Skeletal muscle satellite cell (primary cell): ENCODE measurements at regions not wholly inside any gene's neighbourhood (a gene's known extent, or its start where the extent isn't known, plus 50 kb on each side); places are given as distances from the start of the nearest gene placed in this dataset.

Experiments used
- H3K27me3 ChIP-seq: 2 replicates; pipeline ENCODE4 v1.7.0; 2013; ENCODE audit warnings: low read length; ENCODE audit not compliant: control insufficient read depth, insufficient read depth
- H3K36me3 ChIP-seq: 2 replicates; pipeline ENCODE4 v1.7.0; 2013; ENCODE audit warnings: mild to moderate bottlenecking, control low read depth, low read length; ENCODE audit not compliant: insufficient read depth
- H3K4me1 ChIP-seq: 2 replicates; pipeline ENCODE4 v1.7.0; 2013; ENCODE audit warnings: low read length; ENCODE audit not compliant: control insufficient read depth, insufficient read depth
- H3K4me2 ChIP-seq: 2 replicates; pipeline ENCODE4 v1.7.0; 2013; ENCODE audit warnings: mild to moderate bottlenecking, low read length
- H3K4me3 ChIP-seq: 2 replicates; pipeline ENCODE4 v1.7.0; 2013; ENCODE audit warnings: low read length
- H3K9ac ChIP-seq: 2 replicates; pipeline ENCODE4 v1.7.0; 2013; ENCODE audit warnings: mild to moderate bottlenecking, low read depth, low read length, moderate library complexity
- H3K9me3 ChIP-seq: replicated peaks from 2 replicates; pipeline ENCODE4 v1.7.0; 2013; ENCODE audit warnings: mild to moderate bottlenecking, control low read depth, low read length

DNA sequence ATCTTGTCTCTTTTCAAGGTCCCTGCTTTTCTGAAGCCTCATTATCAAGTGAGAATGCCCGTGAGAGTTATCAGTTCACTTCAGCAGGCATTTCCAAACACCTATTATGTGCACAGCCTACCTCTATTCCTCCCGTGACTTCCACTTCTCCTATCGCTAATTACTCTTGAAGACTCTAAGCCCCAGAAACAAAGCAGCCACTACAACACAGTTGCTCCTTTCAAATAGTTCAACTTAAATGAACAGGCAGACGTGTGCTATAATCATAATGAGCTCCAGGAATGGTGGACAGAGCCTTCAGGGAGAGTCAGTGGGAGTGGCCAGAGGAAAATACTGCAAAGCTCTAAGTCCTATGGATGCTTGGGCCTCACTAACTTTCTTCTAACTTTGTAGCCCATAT lies 159.0 kb downstream of the RDH14 start:
- no peaks in the 10 kb centered on the region for H3K27me3 ChIP-seq
- H3K36me3 ChIP-seq = no peaks in the 10 kb centered on the region
- no peaks in the 10 kb centered on the region for H3K4me1 ChIP-seq
- H3K4me3 ChIP-seq = no peak overlapping the region
- H3K9ac ChIP-seq = no peak overlapping the region
- H3K9me3 ChIP-seq = no peaks in the 10 kb centered on the region
- no peak overlapping the region for H3K4me2 ChIP-seq

GRCh38 chr2:18399601-18400000 lies 160.9 kb downstream of the RDH14 start:
- Histone ChIP-seq H3K4me2 (no peak overlapping the region), H3K36me3 (no peaks in the 10 kb centered on the region), H3K27me3 (no peaks in the 10 kb centered on the region)

DNA sequence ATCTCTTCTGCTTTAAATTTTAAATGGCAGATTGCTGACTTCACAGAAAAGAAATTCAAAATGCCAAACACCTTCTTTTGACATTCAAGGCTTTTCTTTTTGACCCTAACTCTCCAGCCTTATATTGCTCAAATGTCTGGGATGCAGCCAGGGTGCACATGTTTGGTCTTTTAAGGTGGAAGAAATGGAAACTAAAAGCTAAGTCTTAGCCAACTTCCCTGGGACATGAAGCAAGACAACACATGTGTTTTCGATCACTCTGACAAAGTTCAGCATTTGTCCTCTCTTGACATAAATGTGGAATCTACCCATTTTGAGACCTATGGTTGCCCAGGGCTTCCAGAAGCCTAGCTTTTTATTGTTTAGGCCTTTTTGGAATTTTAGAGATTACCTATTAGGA lies 161.6 kb downstream of the RDH14 start:
- Histone ChIP-seq H3K36me3 (no peaks in the 10 kb centered on the region), H3K9me3 (no peaks in the 10 kb centered on the region), H3K4me3 (no peak overlapping the region)

More at GRCh38 chr2:18399601-18400000, 160.9 kb downstream of the RDH14 start:
- H3K9me3 ChIP-seq = no peaks in the 10 kb centered on the region
- H3K9ac ChIP-seq = no peak overlapping the region
- H3K4me1 ChIP-seq = no peaks in the 10 kb centered on the region
- no peak overlapping the region for H3K4me3 ChIP-seq

GRCh38 chr2:18396329-18397010 lies 164.0 kb downstream of the RDH14 start:
- no peak overlapping the region for H3K4me2 ChIP-seq
- no peak overlapping the region for H3K4me3 ChIP-seq
- H3K4me1 ChIP-seq = no peaks in the 10 kb centered on the region
- no peaks in the 10 kb centered on the region for H3K27me3 ChIP-seq
- no peak overlapping the region for H3K9ac ChIP-seq
- H3K36me3 ChIP-seq = no peaks in the 10 kb centered on the region
- H3K9me3 ChIP-seq = no peaks in the 10 kb centered on the region

More for the DNA sequence above, 161.6 kb downstream of the RDH14 start:
- H3K4me2 ChIP-seq = no peak overlapping the region
- H3K4me1 ChIP-seq = no peaks in the 10 kb centered on the region
- no peak overlapping the region for H3K9ac ChIP-seq
- H3K27me3 ChIP-seq = no peaks in the 10 kb centered on the region

DNA sequence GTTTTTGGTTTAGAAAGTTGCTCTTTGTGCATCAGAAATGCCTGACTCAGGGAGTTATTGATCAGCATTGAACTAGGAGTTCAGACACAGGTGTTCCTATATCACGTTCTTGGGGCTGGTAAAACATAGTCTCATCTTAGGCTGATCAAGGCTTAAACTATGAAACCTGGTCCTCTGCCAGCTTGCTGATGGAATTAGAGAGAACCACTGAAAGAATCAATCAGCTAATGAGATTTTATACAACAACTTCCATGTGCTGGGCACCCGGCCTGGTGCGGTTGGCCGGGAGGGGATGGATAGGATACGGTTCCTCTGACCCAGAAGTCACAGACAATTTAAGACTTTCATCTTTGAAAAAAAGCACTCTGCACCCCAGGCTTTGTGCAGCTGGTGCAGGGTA lies 164.9 kb downstream of the RDH14 start:
- Histone ChIP-seq H3K9me3 (no peaks in the 10 kb centered on the region), H3K27me3 (no peaks in the 10 kb centered on the region), H3K9ac (no peak overlapping the region), H3K4me1 (no peaks in the 10 kb centered on the region), H3K4me2 (no peak overlapping the region), H3K4me3 (no peak overlapping the region), H3K36me3 (no peaks in the 10 kb centered on the region)

DNA sequence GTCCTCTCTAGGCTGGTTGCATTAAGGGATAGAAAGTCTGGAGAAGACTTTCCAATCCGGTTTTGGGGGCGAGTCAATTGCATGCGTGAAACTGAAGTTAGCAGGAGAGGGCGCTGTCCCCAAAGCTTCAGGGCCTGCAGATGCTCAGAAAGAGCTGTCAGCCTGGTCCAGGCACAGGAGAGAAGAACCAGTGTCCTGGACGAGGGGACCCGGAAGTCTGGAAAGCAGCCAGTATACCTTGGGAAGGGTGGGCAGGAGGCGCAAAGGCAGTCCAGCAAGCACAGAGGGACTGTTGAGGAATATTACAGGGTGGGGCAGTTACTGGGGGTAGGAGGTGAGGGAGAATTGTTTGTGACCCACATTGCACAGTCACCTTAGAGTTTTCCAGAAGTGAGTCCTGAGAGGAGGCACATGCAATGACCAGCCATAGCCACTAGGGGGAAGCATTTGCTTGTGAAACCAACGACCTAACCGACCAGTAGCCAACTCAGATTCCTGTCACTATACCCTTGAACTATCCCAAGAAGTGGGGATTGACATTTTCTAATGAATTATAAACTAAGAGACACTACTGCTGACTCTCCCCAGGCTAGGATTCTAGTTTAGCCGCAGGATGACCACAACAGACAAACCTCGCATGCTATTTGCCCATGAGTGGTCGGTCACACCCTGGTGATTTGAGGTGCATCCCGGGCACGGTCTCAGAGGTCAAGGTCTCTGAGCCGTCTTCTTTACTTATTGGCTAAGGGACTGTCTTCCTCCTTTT lies 172.8 kb downstream of the RDH14 start:
- Histone ChIP-seq H3K4me2 (no peak overlapping the region), H3K36me3 (no peaks in the 10 kb centered on the region), H3K4me3 (no peak overlapping the region), H3K27me3 (no peaks in the 10 kb centered on the region), H3K9ac (no peak overlapping the region), H3K4me1 (no peaks in the 10 kb centered on the region), H3K9me3 (no peaks in the 10 kb centered on the region)

DNA sequence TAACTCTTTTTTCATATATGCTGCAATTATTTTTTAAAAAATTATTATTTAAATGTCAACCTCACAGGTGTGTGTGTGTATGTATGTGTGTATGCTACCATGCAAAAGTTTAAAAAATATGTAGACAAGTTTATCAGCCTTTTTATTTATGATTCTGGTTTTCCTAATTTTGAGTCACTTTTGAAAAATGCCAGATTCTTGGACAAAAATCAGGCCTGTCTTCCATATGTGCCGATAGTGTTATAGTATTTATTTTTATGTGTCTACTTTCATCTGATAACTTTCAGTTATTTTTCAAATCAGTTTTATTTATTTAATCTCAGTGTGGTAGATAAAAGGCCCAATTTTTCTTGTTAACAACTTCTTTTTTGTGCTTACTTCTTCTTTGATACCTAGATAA lies 176.2 kb downstream of the RDH14 start:
- H3K4me1 ChIP-seq = no peaks in the 10 kb centered on the region
- no peak overlapping the region for H3K4me2 ChIP-seq
- no peak overlapping the region for H3K4me3 ChIP-seq
- H3K36me3 ChIP-seq = no peaks in the 10 kb centered on the region
- no peaks in the 10 kb centered on the region for H3K27me3 ChIP-seq
- no peak overlapping the region for H3K9ac ChIP-seq
- no peaks in the 10 kb centered on the region for H3K9me3 ChIP-seq

DNA sequence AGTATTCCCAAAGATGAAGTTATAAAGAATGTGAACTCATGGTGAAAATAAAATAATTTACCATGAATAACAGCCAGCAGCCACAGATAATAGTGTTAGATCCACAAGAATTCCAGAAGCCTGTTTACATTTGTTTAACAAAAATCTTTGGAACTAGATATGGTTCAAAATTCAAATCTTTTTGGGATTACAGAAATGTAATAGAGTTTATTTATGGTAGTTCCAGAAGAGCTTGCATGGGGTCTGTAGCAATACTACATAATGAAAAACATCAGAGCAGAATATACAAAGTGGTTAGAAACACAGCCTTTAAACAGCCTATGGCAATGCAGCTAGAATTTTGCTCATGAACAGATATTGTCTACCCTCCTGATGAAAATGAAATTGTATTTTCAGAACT lies 179.1 kb downstream of the RDH14 start:
- Histone ChIP-seq H3K9me3 (no peaks in the 10 kb centered on the region), H3K4me1 (no peaks in the 10 kb centered on the region), H3K4me2 (no peak overlapping the region)

DNA sequence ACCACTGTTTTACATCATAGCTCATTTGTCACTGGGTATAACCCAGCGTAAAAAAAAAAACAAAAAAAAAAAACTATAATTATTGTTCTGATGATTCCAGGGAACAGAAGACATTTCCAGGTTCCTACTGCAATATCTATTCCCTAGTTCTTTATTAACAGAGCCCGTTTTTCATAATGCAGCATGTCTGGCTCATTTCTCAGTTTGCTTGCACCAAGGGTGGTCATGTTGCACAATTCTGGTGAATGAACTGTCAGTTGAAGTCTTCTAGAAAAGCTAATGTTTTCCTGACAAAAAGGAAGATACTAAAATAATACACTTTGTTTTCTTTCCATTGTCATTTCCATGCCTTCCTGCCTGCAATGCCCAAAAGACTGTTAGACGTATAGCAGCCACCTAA lies 180.1 kb downstream of the RDH14 start:
- H3K9ac ChIP-seq = no peak overlapping the region
- H3K4me1 ChIP-seq = no peaks in the 10 kb centered on the region
- no peak overlapping the region for H3K4me2 ChIP-seq
- no peaks in the 10 kb centered on the region for H3K27me3 ChIP-seq
- no peak overlapping the region for H3K4me3 ChIP-seq
- no peaks in the 10 kb centered on the region for H3K9me3 ChIP-seq
- H3K36me3 ChIP-seq = no peaks in the 10 kb centered on the region

More for the DNA sequence above, 179.1 kb downstream of the RDH14 start:
- H3K4me3 ChIP-seq = no peak overlapping the region
- no peak overlapping the region for H3K9ac ChIP-seq
- no peaks in the 10 kb centered on the region for H3K27me3 ChIP-seq
- no peaks in the 10 kb centered on the region for H3K36me3 ChIP-seq

- H3K9me3 ChIP-seq = no peaks in the 10 kb centered on the region
- H3K4me3 ChIP-seq = no peak overlapping the region
- no peaks in the 10 kb centered on the region for H3K4me1 ChIP-seq
- no peaks in the 10 kb centered on the region for H3K36me3 ChIP-seq
- H3K9ac ChIP-seq = no peak overlapping the region
- no peaks in the 10 kb centered on the region for H3K27me3 ChIP-seq
- no peak overlapping the region for H3K4me2 ChIP-seq
Measured at GRCh38 chr2:18379870-18380269, 180.6 kb downstream of the RDH14 start.

DNA sequence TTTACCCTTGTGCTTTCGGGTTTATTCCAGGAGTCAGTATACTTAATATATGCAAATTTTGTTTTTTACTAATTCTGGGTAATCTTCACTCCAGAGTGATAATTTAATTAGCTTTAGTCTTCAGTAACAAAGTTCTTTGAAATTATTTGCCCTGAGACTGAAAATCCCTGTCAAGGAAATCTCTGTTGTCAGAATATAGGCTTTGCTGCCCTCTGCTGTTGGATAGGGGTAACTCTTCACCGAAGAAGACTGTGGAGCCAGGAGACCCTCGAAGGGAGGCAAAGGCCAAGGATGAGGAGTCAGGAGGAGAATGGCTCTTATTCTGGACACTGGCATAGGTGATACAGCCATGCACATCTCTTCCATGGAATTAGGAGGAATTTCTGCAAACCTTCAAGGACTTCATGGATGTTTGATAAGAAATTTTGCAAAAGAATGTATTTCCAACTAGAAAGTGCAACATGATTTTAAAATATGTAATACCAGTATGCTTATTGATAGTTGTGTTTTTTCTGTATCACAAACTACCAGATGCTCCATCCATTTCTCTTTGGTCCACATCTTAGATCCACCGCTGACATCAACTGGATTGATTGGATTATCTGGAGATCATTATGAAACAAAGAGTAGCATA lies 182.3 kb downstream of the RDH14 start:
- Histone ChIP-seq H3K4me3 (no peak overlapping the region), H3K27me3 (no peaks in the 10 kb centered on the region), H3K36me3 (no peaks in the 10 kb centered on the region), H3K4me1 (peaks cover 4% of the 10 kb centered on the region), H3K9ac (no peak overlapping the region), H3K9me3 (no peaks in the 10 kb centered on the region), H3K4me2 (no peak overlapping the region)
